Stimulated activated CD4-positive, alpha-beta T cell treated with anti-CD3 and anti-CD28 coated beads, Interleukin-2, amount 100 ng/mL, for 4 hours (primary cell): ENCODE measurements at regions not wholly inside any gene's neighbourhood (a gene's known extent, or its start where the extent isn't known, plus 50 kb on each side); places are given as distances from the start of the nearest gene placed in this dataset.

Experiments
- DNase-seq: peaks from one replicate; pipeline ENCODE4 v3.0.0-alpha.2; 2020; ENCODE audit warnings: low read depth

DNA sequence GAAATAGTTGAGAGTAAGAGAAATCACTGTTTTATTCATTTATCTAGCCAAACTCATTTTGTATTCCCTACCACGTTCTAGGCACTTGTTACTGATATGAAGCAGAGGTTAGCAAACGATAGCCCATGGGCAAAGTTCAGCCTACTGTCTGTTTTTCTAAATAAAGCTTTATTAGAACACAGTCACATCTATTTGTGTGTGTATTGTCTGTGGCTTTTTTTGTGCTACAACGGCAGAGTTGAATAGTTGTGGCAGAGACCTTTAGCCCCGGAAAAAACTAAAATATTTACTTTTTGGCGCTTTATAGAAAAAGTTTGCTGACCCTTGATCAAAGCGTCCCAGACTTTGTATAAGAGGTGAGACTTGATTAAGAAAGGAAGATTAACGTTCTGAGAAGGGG is 289.1 kb upstream of the CFAP20DC start:
- no peak for DNase-seq

DNA sequence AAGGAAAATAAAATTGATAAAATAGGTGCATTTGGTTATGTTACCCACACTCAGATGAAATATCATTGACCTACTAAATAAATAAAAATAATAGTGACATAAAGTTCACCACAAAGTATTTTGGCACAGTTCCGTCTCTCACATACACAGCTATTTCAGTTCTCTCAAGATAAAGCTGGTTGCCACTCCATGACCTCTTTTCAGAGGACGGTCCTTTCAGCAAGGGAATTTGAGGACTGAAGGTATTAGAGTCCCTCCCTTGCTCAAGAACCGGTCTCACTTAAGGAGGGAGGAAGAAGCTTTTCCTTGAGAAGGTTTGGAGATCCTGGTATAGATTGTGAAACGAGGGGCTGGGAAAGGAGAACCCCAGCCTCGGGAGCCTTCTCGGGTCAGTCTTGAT is 285.5 kb upstream of the CFAP20DC start:
- no peak for DNase-seq

- DNase-seq: no peak
These were observed 284.8 kb upstream of the CFAP20DC start for GRCh38 chr3:59334585-59334984.

DNA sequence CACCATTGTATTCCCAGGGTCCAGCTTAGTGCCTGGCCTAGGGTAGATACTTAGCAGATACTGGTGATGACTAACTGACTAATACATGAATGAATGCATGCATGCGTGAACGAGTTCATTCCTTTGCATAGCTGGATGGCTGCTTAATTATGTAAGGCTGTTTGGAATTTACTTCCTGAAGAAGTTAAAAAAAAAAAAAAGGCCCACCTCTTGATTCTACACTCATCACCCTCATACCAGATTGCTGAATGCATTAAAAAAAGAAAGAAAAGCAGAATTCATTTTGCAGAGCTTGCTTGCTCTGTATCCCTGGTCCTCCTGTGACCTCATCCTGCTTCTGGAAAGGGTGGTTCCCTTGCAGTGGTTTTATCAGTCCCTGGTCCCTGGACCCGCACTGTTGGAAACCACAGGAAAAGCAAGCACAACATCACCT is 277.6 kb upstream of the CFAP20DC start:
- DNase-seq: no peak

DNA sequence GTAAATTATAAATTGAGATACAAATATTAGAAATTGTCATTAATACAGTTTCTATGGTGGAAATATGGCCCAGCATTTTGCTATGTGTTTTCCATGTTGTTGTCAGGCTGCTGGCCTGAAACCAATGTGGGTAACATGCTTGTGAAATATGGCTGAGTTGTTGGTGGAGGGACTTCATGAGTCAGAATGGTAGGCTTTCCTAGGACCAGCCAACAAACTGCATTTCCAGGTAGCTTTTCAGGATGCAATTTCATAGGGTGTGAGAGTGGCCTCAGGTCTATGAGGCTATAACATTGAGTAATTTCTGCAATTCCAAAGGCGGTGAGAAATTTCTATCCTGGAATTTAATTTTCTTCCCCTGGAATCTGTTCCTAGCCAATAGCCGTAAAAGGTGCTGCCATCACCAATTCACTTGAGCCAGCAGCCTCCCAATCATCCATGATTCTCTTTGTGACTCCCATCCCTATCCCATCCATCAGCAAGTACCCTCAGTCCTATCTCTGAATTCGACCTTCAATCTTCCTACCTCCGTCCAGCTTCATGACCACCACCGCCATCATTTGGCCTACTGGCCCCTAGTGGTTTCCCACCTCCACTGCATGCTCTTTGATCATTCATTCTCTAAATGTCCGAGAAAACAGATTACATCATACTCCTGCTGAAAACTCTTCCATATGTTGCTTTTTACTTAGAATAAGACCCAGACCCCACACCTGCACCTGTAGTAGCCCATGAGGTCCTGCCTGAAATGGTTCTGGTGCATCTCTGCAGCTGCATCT is 276.6 kb upstream of the CFAP20DC start:
- DNase-seq: no peak

DNA sequence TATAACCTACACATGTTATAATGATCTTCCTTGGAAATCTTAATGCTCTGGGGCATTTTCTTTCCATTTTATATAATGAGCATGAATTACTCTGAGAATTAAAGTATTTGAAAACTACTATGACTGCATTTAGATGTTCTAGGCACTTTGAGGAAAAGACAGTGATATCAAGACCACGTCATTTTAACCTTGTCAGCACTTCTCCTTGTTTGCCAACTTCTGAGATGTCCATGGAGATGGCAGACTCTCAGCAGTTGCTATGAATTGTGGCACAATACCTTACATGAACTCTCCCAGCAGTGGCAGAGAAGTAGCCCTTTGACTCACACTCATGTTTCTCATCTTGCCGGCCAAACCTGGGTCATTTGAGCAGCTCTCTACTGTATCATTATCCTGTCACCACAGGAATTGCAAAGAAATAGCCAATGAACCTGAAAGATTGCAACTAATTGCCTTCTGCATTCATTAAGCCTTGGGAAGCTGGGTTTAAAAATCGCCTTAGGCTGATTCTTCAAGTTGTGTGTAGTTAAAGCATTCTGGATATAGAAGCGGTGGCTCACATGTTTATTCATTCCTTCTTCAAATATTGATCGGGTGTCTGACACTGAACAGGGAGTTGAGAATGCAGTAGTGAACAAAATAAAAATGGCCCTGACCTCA is 272.2 kb upstream of the CFAP20DC start:
- DNase-seq: no peak

DNA sequence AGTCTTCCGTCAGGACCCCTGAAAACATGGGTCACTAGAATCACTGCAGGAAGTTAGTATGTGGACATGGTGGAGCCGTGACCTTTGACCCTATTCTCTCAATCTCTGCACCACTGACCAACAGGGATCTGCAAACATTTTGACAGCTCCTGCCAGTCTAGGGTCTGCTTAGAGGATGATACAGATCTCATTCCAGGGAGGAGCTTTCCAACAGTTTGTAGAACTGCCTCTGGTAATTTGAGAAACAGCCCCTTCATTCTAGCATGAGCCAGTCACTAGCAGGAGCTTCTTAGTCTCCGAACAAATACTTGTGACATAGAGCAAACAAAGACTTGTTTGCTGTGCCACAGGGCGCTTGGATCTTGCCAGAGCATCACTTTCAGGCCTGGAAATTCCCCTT is 270.3 kb upstream of the CFAP20DC start:
- DNase-seq: no peak

- no peak for DNase-seq
These were observed 269.6 kb upstream of the CFAP20DC start for GRCh38 chr3:59319442-59319841.

DNA sequence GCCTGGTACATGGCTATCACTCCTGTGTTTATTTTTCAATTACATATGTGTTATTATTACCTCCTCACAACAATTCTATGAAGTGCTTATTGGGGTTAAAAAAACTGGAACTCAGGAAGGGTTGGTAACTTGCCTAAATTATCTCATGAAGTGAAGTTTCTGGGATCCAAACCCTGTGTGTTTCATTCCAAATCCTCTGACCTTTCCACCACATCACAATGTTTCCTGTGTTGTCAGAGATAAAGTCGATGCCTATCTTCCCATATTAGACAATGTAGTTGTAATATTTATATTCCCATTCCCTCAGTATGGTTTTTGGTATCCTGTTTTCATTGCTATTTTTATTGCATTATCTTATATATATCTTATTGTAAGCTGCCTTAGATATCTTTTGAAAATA is 269.1 kb upstream of the CFAP20DC start:
- no peak for DNase-seq

- no peak for DNase-seq
These were observed 267.6 kb upstream of the CFAP20DC start for GRCh38 chr3:59317386-59317785.

DNA sequence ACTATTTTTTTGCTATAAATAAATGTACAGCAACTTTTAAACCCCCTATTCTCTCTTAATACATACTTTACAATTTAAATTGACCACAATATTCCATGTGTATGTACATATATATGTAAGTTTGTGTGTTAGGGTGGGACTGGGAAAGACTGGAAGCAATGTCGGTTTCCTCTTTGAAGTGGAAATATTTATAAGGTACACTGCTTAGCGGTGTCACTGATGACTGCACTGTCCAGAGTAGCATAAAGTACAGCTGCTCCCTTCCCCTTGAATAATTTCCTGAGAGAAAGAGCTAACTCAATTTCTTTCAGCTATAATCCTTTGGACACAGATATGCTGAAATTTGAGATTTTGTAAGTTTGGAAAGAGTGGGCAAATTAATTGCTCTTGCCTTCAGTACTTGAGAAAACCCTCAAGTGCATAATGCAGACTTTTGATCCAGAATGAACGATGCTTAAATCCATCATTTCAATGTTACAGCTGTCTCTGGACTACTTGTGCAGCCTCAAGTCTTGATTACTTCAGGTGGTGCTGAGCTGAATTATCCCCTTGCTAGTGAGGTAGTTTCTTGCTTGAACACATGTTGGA is 267.0 kb upstream of the CFAP20DC start:
- DNase-seq: no peak

DNA sequence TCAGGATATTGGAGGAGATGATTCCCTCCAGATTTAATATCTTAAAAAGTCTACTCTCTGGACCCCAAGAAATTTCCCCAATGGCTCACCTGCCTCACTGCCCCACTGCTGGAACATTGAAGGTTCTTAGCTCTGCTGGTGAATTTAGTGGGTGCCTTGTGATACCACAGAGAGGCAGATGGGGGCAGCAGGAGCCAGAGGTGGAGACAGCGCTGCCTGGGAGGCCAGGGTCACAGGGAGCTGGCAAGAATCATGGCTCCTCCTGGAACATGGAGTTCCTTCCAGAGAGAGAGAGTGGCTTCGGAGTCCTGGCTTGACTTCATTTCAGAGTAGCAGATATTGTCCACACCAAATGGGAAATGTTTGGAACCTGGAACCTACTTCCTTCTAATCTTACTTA is 263.5 kb upstream of the CFAP20DC start:
- DNase-seq: peak; percentile 20

DNA sequence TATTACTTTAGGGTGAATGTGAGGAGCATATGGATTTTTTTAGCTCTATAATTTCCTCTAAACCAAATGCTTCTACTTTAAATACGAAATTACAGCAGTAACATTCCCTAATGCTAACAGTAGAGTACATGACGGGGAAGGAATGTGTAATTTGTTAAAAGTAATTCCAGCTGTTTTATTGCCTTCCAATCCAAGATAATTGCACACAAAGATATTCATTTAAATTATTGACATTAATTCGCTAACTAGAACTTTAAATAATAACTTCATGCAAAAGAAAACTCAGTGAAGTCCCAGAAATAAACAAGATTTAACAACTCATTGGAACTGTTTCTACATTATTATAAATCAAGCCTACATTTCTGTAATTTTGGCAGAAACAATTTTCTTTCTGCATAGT is 261.4 kb upstream of the CFAP20DC start:
- no peak for DNase-seq

DNA sequence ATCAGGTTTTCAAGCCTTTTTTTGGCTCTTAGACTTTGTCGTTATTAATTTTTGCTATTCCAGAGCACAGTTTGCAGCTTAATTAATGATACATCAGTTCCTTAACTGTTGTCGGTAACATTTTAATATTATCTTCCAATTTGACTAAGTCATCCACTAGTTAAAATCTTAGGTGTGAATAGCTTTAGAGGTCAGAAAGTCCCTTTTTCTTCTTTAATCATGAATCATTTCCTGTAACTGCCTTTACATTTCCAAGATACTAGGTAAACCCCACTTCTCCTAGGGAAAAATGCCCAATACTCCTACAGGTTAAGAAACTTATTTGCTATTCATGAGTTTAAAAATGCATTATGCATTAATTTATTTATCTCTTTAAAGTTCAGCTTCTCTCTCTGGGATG is 260.9 kb upstream of the CFAP20DC start:
- no peak for DNase-seq

GRCh38 chr3:59308684-59309083 is 258.9 kb upstream of the CFAP20DC start:
- DNase-seq: no peak

GRCh38 chr3:59308001-59308400 is 258.2 kb upstream of the CFAP20DC start:
- no peak for DNase-seq

- no peak for DNase-seq
These were observed 256.6 kb upstream of the CFAP20DC start for GRCh38 chr3:59306436-59306835.

DNA sequence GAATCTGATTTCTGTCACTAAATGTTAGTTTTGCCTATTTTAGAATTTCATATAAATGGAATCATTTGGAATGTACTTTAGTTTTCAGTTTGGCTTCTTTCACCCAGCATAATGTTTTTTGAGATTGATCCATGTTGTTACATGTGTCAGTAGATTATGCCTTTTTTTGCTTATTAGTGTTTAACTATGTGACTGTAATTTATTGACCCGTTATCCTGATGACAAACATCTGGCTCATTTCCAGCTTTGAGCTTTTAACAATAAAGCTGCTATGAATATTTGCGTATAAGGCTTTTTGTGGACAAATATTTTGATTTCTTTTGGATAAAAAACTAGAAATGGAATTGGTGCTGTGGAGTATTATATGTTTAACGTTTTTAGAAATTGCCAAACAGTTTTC is 254.5 kb upstream of the CFAP20DC start:
- no peak for DNase-seq

- DNase-seq: no peak
These were observed 253.6 kb upstream of the CFAP20DC start for GRCh38 chr3:59303452-59303851.

DNA sequence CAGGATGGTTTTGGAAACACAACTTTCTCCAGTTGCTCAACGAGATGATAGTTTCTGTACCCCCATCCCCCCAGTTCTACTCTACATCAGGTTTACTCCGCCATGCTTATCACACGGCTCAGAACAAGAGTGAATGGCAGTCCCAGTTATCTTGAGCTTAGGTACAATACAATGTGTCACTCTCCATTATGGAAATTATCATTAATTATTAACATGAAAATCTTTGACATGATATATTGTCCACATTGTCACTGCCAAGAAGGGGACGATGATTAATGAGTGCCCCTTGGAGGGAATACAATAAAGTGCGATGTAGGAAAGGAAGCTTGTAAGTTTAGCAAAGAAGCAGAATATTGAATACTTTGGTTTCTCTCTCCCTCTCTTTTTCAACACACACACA is 252.6 kb upstream of the CFAP20DC start:
- DNase-seq: no peak

DNA sequence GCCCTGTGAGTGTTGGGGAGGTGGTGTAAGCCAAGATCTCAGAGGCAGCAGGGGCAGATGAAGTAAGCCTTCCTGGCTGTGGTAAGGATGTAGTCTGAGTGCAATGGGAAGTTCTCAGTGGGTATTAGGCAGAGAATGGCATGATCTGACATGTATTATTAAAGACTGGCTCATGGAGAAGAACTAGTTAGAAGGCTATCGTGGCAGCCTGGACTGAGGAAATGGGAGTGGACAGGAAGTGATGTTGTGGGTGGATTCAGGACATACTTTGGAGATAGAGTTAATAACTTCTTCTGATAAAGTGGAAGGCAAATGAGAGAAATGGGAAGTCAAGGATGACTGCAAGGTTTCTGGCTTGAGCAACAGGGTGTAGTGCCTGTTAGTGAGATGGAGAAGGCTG is 250.9 kb upstream of the CFAP20DC start:
- DNase-seq: no peak

DNA sequence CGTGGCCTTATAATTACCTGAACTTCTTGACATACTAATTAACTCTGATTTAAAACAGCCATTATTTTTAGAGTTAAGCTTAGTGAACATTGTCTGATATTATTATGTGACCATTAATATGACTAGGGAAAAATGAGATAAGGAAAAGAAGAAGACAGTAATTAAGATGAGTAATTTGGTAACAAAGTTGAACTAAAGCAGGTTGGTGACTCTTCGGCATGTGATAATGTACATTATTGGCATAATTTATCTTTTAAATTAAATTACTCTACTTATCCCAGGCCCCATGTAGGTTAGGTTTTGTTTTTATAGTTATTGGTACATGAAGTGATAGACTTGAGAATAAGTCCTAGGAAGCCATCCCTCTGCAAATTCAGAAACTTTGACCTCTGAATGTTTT is 249.7 kb upstream of the CFAP20DC start:
- no peak for DNase-seq

DNA sequence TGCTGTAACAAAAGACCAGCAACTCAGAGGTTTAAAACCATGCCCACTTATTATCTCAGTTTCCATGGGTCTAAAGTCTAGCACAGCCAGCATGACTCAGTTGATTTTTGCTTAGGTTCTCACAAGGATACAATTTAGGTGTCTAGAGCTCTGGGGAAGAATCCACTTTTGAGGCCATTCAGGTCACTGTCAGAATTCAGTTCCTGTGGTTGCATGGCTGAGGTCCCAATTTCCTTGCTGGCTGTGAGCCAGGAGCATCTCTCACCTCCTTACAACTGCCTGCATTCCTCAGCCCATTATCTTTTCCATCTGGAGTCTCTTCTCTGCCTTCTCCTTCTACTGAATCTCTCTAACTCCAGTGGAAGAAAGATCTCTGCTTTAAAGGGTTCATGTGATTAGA is 240.5 kb upstream of the CFAP20DC start:
- no peak for DNase-seq

DNA sequence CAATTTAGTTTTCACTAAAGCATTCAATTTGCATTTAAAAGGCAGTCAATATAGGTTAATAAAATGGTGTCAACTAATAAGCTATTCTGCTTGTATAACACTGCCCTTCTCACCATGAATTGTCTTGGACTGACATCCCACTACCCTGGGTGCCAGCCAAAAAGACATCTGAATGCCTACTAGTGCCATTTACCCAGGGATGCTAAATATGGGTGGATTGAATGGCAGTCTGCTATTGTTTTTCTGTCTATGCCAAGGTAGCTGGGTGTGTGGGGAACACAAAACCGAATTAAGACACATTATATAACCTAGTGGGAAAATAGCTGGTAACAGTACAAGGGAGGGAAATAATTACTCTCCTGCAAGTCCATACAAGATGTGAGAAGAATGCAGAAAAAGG is 240.0 kb upstream of the CFAP20DC start:
- no peak for DNase-seq
